ENCODE measurements at regions not wholly inside any gene's neighbourhood (a gene's known extent, or its start where the extent isn't known, plus 50 kb on each side); places are given as distances from the start of the nearest gene placed in this dataset.

GRCh38 chr12:3991798-3992580, 118.8 kb upstream of the PARP11 start:
- TF ChIP-seq CTCF (IDR thresholded peaks at IDR 0.05), result no peak
- TF ChIP-seq MAX (IDR thresholded peaks at IDR 0.05; ENCODE audit: low read depth), result no peak
- TF ChIP-seq EZH2phosphoT487 (IDR thresholded peaks at IDR 0.05; ENCODE audit: borderline replicate concordance, low read depth), result no peak
- TF ChIP-seq RCOR1 (IDR thresholded peaks at IDR 0.05; ENCODE audit: low read length), result no peak
